ENCODE measurements at regions not wholly inside any gene's neighbourhood (a gene's known extent, or its start where the extent isn't known, plus 50 kb on each side); places are given as distances from the start of the nearest gene placed in this dataset.
"Not testable (repeated sequence)": the region's sequence is repeated elsewhere in the genome, so short reads cannot be mapped to it uniquely, and the experiment has no call there.

GRCh38 chr12:24631676-24632426, 317.1 kb downstream of the BCAT1 start:
- H3K4me3 ChIP-seq (ENCODE audit: control insufficient read depth in 1 of 7, extremely low read depth in 1 of 7, insufficient read depth in 4 of 7, low read depth in 2 of 7, low read length in 6 of 7), result no peak overlapping the region
- no CpG with 5 or more reads among the region's 3 CpGs for WGBS (ENCODE audit: insufficient coverage)
- ChIA-PET POLR2A (no interaction called here), CTCF (no interaction called here)
- H3K9me3 ChIP-seq (ENCODE audit: control extremely low read depth in 1 of 5, control insufficient read depth in 4 of 5, insufficient read depth in 2 of 5, low read depth in 1 of 5, low read length in 4 of 5), result peaks cover 0 to 3% (median 0%) of the 10 kb centered on the region in 5 experiments
- H3K27ac ChIP-seq (ENCODE audit: insufficient read depth in 1 of 2, low read depth in 1 of 2, low read length in 2 of 2, poor library complexity in 1 of 2, severe bottlenecking in 2 of 2), result no peak overlapping the region
- H3K36me3 ChIP-seq (ENCODE audit: control insufficient read depth in 4 of 4, insufficient read depth in 4 of 4, low read length in 3 of 4), result no peaks in the 10 kb centered on the region
- H3K4me1 ChIP-seq (ENCODE audit: control extremely low read depth in 1 of 4, control insufficient read depth in 4 of 4, insufficient read depth in 4 of 4, low read length in 3 of 4), result no peaks in the 10 kb centered on the region
- DNase-seq, result no peak
- no peaks in the 10 kb centered on the region for H3K27me3 ChIP-seq (replicated peaks in 2 of 5; ENCODE audit: control insufficient read depth in 4 of 5, insufficient read depth in 5 of 5, low read length in 4 of 5)

- H3K4me1 ChIP-seq (ENCODE audit: control extremely low read depth in 1 of 4, control insufficient read depth in 4 of 4, insufficient read depth in 4 of 4, low read length in 3 of 4), result no peaks in the 10 kb centered on the region
- H3K4me3 ChIP-seq (ENCODE audit: control insufficient read depth in 1 of 7, extremely low read depth in 1 of 7, insufficient read depth in 4 of 7, low read depth in 2 of 7, low read length in 6 of 7), result no peak overlapping the region
- no peak for DNase-seq
- H3K36me3 ChIP-seq (ENCODE audit: control insufficient read depth in 4 of 4, insufficient read depth in 4 of 4, low read length in 3 of 4), result no peaks in the 10 kb centered on the region
- POLR2A ChIA-PET, result no interaction called here
- H3K27me3 ChIP-seq (replicated peaks in 2 of 5; ENCODE audit: control insufficient read depth in 4 of 5, insufficient read depth in 5 of 5, low read length in 4 of 5), result no peaks in the 10 kb centered on the region
- WGBS (ENCODE audit: insufficient coverage), result 100% methylated on average over 1 of the region's 2 CpGs
- H3K9me3 ChIP-seq (ENCODE audit: control extremely low read depth in 1 of 5, control insufficient read depth in 4 of 5, insufficient read depth in 2 of 5, low read depth in 1 of 5, low read length in 4 of 5), result peaks cover 0 to 3% (median 0%) of the 10 kb centered on the region in 5 experiments
- H3K27ac ChIP-seq (ENCODE audit: insufficient read depth in 1 of 2, low read depth in 1 of 2, low read length in 2 of 2, poor library complexity in 1 of 2, severe bottlenecking in 2 of 2), result no peak overlapping the region
- CTCF ChIA-PET, result no interaction called here
Measured at GRCh38 chr12:24630856-24631255, 318.0 kb downstream of the BCAT1 start.

- peaks cover 0 to 3% (median 0%) of the 10 kb centered on the region in 5 experiments for H3K9me3 ChIP-seq (ENCODE audit: control extremely low read depth in 1 of 5, control insufficient read depth in 4 of 5, insufficient read depth in 2 of 5, low read depth in 1 of 5, low read length in 4 of 5)
- no peaks in the 10 kb centered on the region for H3K4me1 ChIP-seq (ENCODE audit: control extremely low read depth in 1 of 4, control insufficient read depth in 4 of 4, insufficient read depth in 4 of 4, low read length in 3 of 4)
- H3K27ac ChIP-seq (ENCODE audit: insufficient read depth in 1 of 2, low read depth in 1 of 2, low read length in 2 of 2, poor library complexity in 1 of 2, severe bottlenecking in 2 of 2), result no peak overlapping the region
- no peaks in the 10 kb centered on the region for H3K27me3 ChIP-seq (replicated peaks in 2 of 5; ENCODE audit: control insufficient read depth in 4 of 5, insufficient read depth in 5 of 5, low read length in 4 of 5)
- ChIA-PET CTCF (no interaction called here), POLR2A (no interaction called here)
- H3K36me3 ChIP-seq (ENCODE audit: control insufficient read depth in 4 of 4, insufficient read depth in 4 of 4, low read length in 3 of 4), result no peaks in the 10 kb centered on the region
- no peak for DNase-seq
- WGBS (ENCODE audit: insufficient coverage), result 100% methylated on average over 1 of the region's 1 CpG
- H3K4me3 ChIP-seq (ENCODE audit: control insufficient read depth in 1 of 7, extremely low read depth in 1 of 7, insufficient read depth in 4 of 7, low read depth in 2 of 7, low read length in 6 of 7), result no peak overlapping the region
Measured at GRCh38 chr12:24630446-24630845, 318.5 kb downstream of the BCAT1 start.

- Histone ChIP-seq H3K4me3 (ENCODE audit: control insufficient read depth in 1 of 7, extremely low read depth in 1 of 7, insufficient read depth in 4 of 7, low read depth in 2 of 7, low read length in 6 of 7) (no peak overlapping the region), H3K27ac (ENCODE audit: insufficient read depth in 1 of 2, low read depth in 1 of 2, low read length in 2 of 2, poor library complexity in 1 of 2, severe bottlenecking in 2 of 2) (no peak overlapping the region), H3K36me3 (ENCODE audit: control insufficient read depth in 4 of 4, insufficient read depth in 4 of 4, low read length in 3 of 4) (no peaks in the 10 kb centered on the region), H3K27me3 (replicated peaks in 2 of 5; ENCODE audit: control insufficient read depth in 4 of 5, insufficient read depth in 5 of 5, low read length in 4 of 5) (no peaks in the 10 kb centered on the region), H3K9me3 (ENCODE audit: control extremely low read depth in 1 of 5, control insufficient read depth in 4 of 5, insufficient read depth in 2 of 5, low read depth in 1 of 5, low read length in 4 of 5) (peaks cover 0 to 3% (median 0%) of the 10 kb centered on the region in 5 experiments), H3K4me1 (ENCODE audit: control extremely low read depth in 1 of 4, control insufficient read depth in 4 of 4, insufficient read depth in 4 of 4, low read length in 3 of 4) (no peaks in the 10 kb centered on the region)
- POLR2A ChIA-PET, result no interaction called here
- CTCF ChIA-PET, result interaction anchor here (0.6 to 0.8 kb wide), 2 partner anchors 10 to 380 kb away, joined by 3 read pairs; no protein-coding TSS in a partner anchor
- 100% methylated on average over 2 of the region's 2 CpGs for WGBS (ENCODE audit: insufficient coverage)
- no peak for DNase-seq
Measured at GRCh38 chr12:24625103-24625502, 323.8 kb downstream of the BCAT1 start.

- POLR2A ChIA-PET; H3K9me3 ChIP-seq (ENCODE audit: control extremely low read depth in 1 of 5, control insufficient read depth in 4 of 5, insufficient read depth in 2 of 5, low read depth in 1 of 5, low read length in 4 of 5); H3K4me1 ChIP-seq (ENCODE audit: control extremely low read depth in 1 of 4, control insufficient read depth in 4 of 4, insufficient read depth in 4 of 4, low read length in 3 of 4); CTCF ChIA-PET; H3K27ac ChIP-seq (ENCODE audit: insufficient read depth in 1 of 2, low read depth in 1 of 2, low read length in 2 of 2, poor library complexity in 1 of 2, severe bottlenecking in 2 of 2); H3K36me3 ChIP-seq (ENCODE audit: control insufficient read depth in 4 of 4, insufficient read depth in 4 of 4, low read length in 3 of 4); H3K4me3 ChIP-seq (ENCODE audit: control insufficient read depth in 1 of 7, extremely low read depth in 1 of 7, insufficient read depth in 4 of 7, low read depth in 2 of 7, low read length in 6 of 7); DNase-seq; H3K27me3 ChIP-seq (replicated peaks in 2 of 5; ENCODE audit: control insufficient read depth in 4 of 5, insufficient read depth in 5 of 5, low read length in 4 of 5): not testable (repeated sequence)
- WGBS (ENCODE audit: insufficient coverage), result 100% methylated on average over 2 of the region's 6 CpGs
Measured at GRCh38 chr12:24619954-24620353, 328.9 kb downstream of the BCAT1 start.

GRCh38 chr12:24617471-24617870, 331.4 kb downstream of the BCAT1 start:
- ChIA-PET POLR2A (no interaction called here), CTCF (no interaction called here)
- Histone ChIP-seq H3K27ac (ENCODE audit: insufficient read depth in 1 of 2, low read depth in 1 of 2, low read length in 2 of 2, poor library complexity in 1 of 2, severe bottlenecking in 2 of 2) (no peak overlapping the region), H3K4me1 (ENCODE audit: control extremely low read depth in 1 of 4, control insufficient read depth in 4 of 4, insufficient read depth in 4 of 4, low read length in 3 of 4) (no peaks in the 10 kb centered on the region), H3K27me3 (replicated peaks in 2 of 5; ENCODE audit: control insufficient read depth in 4 of 5, insufficient read depth in 5 of 5, low read length in 4 of 5) (no peaks in the 10 kb centered on the region), H3K36me3 (ENCODE audit: control insufficient read depth in 4 of 4, insufficient read depth in 4 of 4, low read length in 3 of 4) (no peaks in the 10 kb centered on the region), H3K9me3 (ENCODE audit: control extremely low read depth in 1 of 5, control insufficient read depth in 4 of 5, insufficient read depth in 2 of 5, low read depth in 1 of 5, low read length in 4 of 5) (peaks cover 0 to 2% (median 0%) of the 10 kb centered on the region in 5 experiments), H3K4me3 (ENCODE audit: control insufficient read depth in 1 of 7, extremely low read depth in 1 of 7, insufficient read depth in 4 of 7, low read depth in 2 of 7, low read length in 6 of 7) (no peak overlapping the region)
- DNase-seq, result no peak
- WGBS (ENCODE audit: insufficient coverage), result 80% methylated on average over 1 of the region's 5 CpGs

- Histone ChIP-seq H3K36me3 (ENCODE audit: control insufficient read depth in 4 of 4, insufficient read depth in 4 of 4, low read length in 3 of 4) (no peaks in the 10 kb centered on the region), H3K4me3 (ENCODE audit: control insufficient read depth in 1 of 7, extremely low read depth in 1 of 7, insufficient read depth in 4 of 7, low read depth in 2 of 7, low read length in 6 of 7) (no peak overlapping the region), H3K27me3 (replicated peaks in 2 of 5; ENCODE audit: control insufficient read depth in 4 of 5, insufficient read depth in 5 of 5, low read length in 4 of 5) (no peaks in the 10 kb centered on the region), H3K4me1 (ENCODE audit: control extremely low read depth in 1 of 4, control insufficient read depth in 4 of 4, insufficient read depth in 4 of 4, low read length in 3 of 4) (no peaks in the 10 kb centered on the region), H3K27ac (ENCODE audit: insufficient read depth in 1 of 2, low read depth in 1 of 2, low read length in 2 of 2, poor library complexity in 1 of 2, severe bottlenecking in 2 of 2) (no peak overlapping the region), H3K9me3 (ENCODE audit: control extremely low read depth in 1 of 5, control insufficient read depth in 4 of 5, insufficient read depth in 2 of 5, low read depth in 1 of 5, low read length in 4 of 5) (peaks cover 0 to 6% (median 0%) of the 10 kb centered on the region in 5 experiments)
- no peak for DNase-seq
- 97% methylated on average over 3 of the region's 3 CpGs for WGBS (ENCODE audit: insufficient coverage)
- POLR2A ChIA-PET, result no interaction called here
- CTCF ChIA-PET, result no interaction called here
Measured at GRCh38 chr12:24615967-24616411, 332.9 kb downstream of the BCAT1 start.
